Activated T-cell treated with anti-CD3 and anti-CD28 coated beads, Interleukin-2, amount 50 U/mL, for 4 hours (primary cell): ENCODE measurements at regions not wholly inside any gene's neighbourhood (a gene's known extent, or its start where the extent isn't known, plus 50 kb on each side); places are given as distances from the start of the nearest gene placed in this dataset.

ENCODE experiments used
- ATAC-seq, 2 donors: fragments of 200-7000 bp; cut with Tn5 transposase; one replicate each; pipeline ENCODE4 v1.10.0; 2021
- DNase-seq: peaks from one replicate; pipeline ENCODE4 v3.0.0-alpha.2; 2020
- H3K27me3 Mint-ChIP-seq: one replicate; pipeline ENCODE4 v1.8.0; 2021; ENCODE audit warnings: low read depth, mixed read lengths
- H3K36me3 Mint-ChIP-seq: one replicate; pipeline ENCODE4 v1.8.0; 2022; ENCODE audit warnings: mixed read lengths; ENCODE audit not compliant: insufficient read depth
- H3K4me1 Mint-ChIP-seq: one replicate; pipeline ENCODE4 v1.8.0; 2021; ENCODE audit warnings: low read depth, mixed read lengths
- H3K4me3 Mint-ChIP-seq: one replicate; pipeline ENCODE4 v1.8.0; 2021; ENCODE audit warnings: mild to moderate bottlenecking, moderate library complexity, mixed read lengths
- H3K9me3 Mint-ChIP-seq: one replicate; pipeline ENCODE4 v1.8.0; 2021; ENCODE audit warnings: mixed read lengths

DNA sequence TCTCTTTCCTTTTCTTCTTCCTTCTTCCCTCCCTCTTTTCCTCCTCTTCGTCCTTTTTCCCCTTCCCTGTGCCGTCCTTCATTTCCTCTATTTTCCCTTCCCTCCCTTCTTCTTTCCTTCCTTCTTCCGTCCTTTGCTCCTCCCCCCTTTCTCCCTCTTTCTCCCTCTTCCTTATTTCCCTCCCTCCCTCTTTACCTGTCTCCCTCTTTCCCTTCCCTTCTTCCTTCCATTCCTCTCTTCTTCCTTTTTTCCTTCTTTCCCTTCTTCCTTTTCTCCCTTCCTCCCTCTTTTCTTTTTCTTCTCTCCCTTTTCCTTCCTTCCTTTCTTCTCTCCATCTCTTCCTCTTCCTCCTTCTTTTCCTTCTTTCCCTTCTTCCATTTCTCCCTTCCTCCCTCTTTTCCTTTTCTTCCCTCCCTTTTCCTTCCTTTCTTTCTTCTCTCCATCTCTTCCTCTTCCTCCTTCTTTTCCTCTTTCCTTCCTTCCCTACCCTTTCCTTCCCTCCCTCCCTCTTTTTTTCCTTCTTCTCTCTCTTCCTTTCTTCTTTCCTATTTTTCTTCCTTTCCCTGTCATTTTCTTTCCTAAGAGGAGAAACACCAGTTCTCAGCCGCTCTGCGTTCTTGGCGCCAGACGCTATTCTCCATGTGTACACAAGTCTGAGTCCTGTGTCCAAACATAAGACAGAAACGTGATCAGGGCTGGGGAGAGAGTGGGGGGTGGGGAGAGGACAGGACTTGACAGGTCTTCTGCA lies 597.1 kb downstream of the MID1IP1 start:
- no peaks in the 10 kb centered on the region for H3K36me3 Mint-ChIP-seq
- no peak for ATAC-seq
- H3K4me1 Mint-ChIP-seq: peaks cover 7% of the 10 kb centered on the region
- H3K27me3 Mint-ChIP-seq: no peaks in the 10 kb centered on the region
- DNase-seq: no peak
- H3K9me3 Mint-ChIP-seq: no peaks in the 10 kb centered on the region
- H3K4me3 Mint-ChIP-seq: no peak overlapping the region

DNA sequence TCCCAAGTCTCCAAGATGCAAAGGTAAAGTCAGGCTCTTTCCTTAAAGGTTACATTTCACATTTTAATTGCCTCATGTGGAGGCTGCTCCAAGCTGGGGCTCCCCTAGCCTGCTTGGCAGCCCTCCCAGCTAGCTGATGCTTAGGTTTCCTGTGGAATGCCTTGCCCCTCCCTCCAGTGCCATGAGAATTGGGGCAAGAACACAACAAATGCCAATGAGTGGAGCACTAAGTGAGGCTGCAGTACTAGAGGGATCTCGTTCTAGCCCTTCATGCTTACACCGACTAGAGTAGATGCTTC lies 597.7 kb downstream of the MID1IP1 start:
- Mint-ChIP-seq H3K27me3 (no peaks in the 10 kb centered on the region), H3K4me3 (no peak overlapping the region), H3K4me1 (peaks cover 7% of the 10 kb centered on the region), H3K9me3 (no peaks in the 10 kb centered on the region), H3K36me3 (no peaks in the 10 kb centered on the region)
- DNase-seq: no peak
- ATAC-seq: no peak

DNA sequence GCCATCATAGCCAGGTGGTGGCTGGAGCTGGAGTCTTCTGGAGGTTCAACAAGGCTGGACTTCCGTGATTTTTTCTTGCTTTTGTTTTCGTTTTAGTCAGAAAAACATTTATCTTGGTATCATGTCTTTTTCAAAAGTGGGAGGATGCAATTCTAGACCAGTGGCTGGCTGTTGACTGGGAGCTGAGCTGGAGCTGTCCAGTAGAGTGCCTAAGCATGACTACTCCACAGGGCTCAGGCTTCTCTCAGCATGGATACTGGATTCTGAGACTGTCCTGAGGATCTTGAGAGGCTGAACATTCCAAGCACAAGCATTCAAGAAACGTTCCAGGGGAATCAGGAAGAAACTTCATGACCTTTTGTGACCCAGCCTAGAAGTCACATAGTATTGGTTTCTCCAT lies 598.1 kb downstream of the MID1IP1 start:
- DNase-seq (no peak), ATAC-seq (no peak)
- H3K36me3 Mint-ChIP-seq: no peaks in the 10 kb centered on the region
- no peaks in the 10 kb centered on the region for H3K27me3 Mint-ChIP-seq
- H3K4me1 Mint-ChIP-seq: peaks cover 7% of the 10 kb centered on the region
- no peak overlapping the region for H3K4me3 Mint-ChIP-seq
- H3K9me3 Mint-ChIP-seq: no peaks in the 10 kb centered on the region

DNA sequence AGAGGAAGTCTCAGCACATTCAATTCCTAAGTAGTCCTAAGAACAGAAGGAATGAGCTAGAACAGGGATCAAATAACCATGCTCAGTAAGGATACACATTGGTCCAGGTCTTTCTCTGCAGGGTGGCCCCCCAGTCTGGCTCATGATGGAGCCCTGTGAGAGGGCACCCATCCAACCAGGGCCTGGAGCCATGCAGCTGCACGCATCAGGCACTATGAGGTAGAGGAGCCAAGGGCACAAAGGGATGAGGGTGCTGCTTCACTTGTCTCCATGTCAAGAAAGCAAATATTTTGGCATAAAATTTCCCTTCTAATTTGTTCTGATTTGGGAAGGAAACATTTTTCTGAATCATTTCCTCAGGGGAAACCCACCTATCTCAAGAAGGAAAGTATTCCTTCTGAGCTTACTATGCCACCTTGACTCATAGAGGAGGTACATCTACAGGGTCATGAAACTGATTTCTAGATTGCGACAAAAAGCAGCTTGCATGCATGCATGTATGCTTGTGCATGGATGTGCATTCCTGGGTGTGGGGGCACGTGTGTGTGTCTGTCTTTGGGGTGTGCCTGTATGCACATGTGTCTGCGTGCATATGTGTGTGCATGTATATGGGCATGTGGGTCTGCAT lies 600.3 kb downstream of the MID1IP1 start:
- ATAC-seq (peak in 1 of 2 donors; percentile 37), DNase-seq (no peak)
- Mint-ChIP-seq H3K27me3 (no peaks in the 10 kb centered on the region), H3K4me1 (peaks cover 7% of the 10 kb centered on the region), H3K36me3 (no peaks in the 10 kb centered on the region), H3K4me3 (no peak overlapping the region), H3K9me3 (no peaks in the 10 kb centered on the region)

DNA sequence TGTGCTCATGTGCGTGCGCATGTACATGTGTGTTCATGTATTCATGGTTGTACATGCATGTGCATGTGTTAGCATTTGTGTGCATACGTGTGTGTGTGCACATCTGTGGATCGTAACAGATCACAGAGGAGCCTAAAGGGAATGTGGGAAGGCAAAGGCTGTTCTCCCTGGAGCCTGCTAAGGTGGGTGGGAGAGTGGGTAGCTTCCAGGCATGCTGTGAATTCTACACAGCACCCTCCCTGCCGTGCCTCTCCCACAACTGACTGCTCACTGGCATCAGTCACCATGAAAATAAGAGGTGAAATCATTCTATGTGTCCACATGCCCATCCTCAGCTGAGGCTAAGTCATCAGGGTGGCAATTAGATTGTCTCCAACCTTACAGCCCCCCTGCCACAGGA lies 600.9 kb downstream of the MID1IP1 start:
- no peak overlapping the region for H3K4me3 Mint-ChIP-seq
- no peaks in the 10 kb centered on the region for H3K27me3 Mint-ChIP-seq
- no peaks in the 10 kb centered on the region for H3K36me3 Mint-ChIP-seq
- DNase-seq: no peak
- no peaks in the 10 kb centered on the region for H3K9me3 Mint-ChIP-seq
- ATAC-seq: no peak
- H3K4me1 Mint-ChIP-seq: peaks cover 7% of the 10 kb centered on the region

DNA sequence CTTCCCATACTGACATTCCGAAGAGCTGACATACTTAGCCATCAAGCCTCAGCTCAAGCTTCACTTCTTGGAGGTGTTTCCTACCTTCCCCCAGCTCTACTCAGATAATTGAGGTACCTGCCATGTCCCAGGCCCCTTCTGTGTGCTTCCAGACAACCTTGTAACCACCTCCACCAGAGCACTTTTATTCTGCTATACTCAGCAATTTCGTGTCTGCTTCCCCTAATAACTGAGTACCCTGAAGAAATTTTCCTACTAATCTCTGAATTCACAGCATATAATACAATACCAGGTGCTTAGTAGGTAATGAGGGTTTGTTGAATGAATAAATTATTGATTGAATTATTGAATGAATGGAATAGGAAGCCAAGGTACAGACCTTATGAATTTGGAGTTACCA lies 605.5 kb downstream of the MID1IP1 start:
- ATAC-seq (no peak), DNase-seq (no peak)
- no peaks in the 10 kb centered on the region for H3K9me3 Mint-ChIP-seq
- no peaks in the 10 kb centered on the region for H3K27me3 Mint-ChIP-seq
- H3K36me3 Mint-ChIP-seq: no peaks in the 10 kb centered on the region
- no peak overlapping the region for H3K4me3 Mint-ChIP-seq
- H3K4me1 Mint-ChIP-seq: peaks cover 14% of the 10 kb centered on the region

DNA sequence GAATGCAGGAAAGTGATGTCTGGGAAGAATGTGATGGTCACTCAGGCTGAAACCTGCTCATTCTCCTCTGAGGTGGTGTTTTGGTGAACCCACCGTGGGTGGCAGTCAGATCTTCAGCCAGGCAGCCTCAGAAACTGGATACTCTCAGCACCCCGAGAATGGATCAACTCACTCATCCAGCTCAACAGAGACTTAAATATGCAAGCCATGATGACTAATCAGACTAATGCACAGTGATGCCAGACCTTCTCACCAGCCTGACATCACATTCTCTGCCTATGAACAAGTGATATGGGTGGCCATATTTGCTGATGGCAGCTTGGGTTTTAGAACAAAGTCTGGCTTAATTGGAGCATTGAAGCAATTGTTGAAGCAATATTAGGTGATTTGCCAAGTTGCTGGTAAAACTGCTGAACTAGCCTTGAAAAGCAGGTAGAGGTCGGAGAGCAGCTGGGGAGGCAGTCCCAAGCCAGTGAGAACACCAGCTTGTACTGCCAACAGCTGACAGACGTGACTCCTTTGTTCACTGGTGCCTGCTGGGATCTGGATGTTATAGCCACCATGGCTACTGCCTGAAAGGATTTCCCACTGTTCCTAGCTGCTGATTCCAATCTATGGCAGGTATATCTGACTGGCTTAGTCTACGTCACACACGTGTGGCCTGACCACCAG lies 608.1 kb downstream of the MID1IP1 start:
- ATAC-seq: peak in 1 of 2 donors; percentile 66
- no peak overlapping the region for H3K4me3 Mint-ChIP-seq
- no peaks in the 10 kb centered on the region for H3K9me3 Mint-ChIP-seq
- H3K27me3 Mint-ChIP-seq: no peaks in the 10 kb centered on the region
- H3K36me3 Mint-ChIP-seq: no peaks in the 10 kb centered on the region
- peaks cover 7% of the 10 kb centered on the region for H3K4me1 Mint-ChIP-seq
- no peak for DNase-seq

DNA sequence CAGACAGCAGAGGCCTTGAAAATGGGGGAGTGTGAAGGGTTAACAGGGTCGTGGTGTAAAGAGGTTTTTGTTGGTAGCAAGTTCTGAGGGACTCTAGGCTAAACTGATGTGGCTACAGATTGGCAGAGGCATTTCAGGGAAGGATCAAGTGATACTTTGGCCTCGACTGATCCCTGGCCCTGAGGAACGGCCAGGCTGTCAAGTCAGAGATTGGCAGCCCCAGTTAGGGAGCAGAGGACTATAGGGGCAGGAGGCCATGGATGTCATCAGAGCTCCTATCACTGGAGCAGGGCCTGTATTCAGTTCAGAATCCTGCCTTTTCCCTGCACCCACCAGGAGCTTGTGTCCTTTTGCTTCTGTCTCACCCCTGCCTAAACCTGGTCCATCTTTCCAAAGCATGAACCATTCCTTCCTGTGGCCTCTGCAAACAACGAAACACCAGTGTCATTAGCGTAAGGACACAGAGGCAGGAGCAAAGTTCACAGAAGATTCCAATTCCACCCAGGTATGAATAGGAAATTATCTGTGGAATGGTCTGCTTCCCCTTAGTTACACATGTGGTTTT lies 613.1 kb downstream of the MID1IP1 start:
- Mint-ChIP-seq H3K4me3 (no peak overlapping the region), H3K36me3 (no peaks in the 10 kb centered on the region)
- ATAC-seq: no peak

DNA sequence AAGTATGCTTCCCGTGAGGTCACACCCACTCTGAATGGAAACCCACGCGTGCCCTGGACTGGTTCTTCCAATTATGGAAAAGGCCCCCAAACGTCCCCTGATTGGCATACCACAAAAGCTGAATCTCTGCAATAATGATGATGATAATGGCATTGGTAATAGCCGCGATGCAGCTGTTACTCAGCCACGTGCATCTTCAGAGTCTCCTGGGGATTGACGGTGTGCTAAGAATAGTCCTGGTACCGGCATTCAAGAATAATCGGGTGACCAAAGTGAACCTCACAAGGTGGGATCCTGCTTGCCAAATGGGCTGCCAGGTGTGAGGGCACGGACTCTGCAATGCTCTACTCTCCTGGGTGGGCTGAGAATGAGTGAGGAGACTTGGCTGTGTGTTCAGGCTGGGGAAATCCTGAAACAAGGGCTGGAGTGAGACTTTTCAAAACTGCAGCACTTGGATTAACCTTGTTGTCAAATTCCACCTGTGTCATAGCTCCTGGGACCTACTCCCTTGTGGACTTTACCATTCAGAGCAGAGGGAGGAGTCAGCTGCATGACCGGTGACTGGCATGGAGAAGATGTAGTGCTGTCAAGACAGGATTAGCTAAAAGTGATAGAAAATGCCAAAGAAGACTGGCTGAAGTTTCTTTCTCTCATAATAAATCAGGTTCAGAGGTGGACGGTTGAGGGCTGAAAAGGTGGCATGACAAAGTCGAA lies 615.4 kb downstream of the MID1IP1 start:
- H3K4me1 Mint-ChIP-seq: peaks cover 19% of the 10 kb centered on the region
- DNase-seq (no peak), ATAC-seq (no peak)
- H3K27me3 Mint-ChIP-seq: no peaks in the 10 kb centered on the region
- H3K36me3 Mint-ChIP-seq: no peaks in the 10 kb centered on the region
- H3K4me3 Mint-ChIP-seq: no peak overlapping the region
- H3K9me3 Mint-ChIP-seq: no peaks in the 10 kb centered on the region

More for the DNA sequence above, 613.1 kb downstream of the MID1IP1 start:
- Mint-ChIP-seq H3K9me3 (no peaks in the 10 kb centered on the region), H3K27me3 (no peaks in the 10 kb centered on the region), H3K4me1 (peaks cover 18% of the 10 kb centered on the region)
- DNase-seq: no peak

DNA sequence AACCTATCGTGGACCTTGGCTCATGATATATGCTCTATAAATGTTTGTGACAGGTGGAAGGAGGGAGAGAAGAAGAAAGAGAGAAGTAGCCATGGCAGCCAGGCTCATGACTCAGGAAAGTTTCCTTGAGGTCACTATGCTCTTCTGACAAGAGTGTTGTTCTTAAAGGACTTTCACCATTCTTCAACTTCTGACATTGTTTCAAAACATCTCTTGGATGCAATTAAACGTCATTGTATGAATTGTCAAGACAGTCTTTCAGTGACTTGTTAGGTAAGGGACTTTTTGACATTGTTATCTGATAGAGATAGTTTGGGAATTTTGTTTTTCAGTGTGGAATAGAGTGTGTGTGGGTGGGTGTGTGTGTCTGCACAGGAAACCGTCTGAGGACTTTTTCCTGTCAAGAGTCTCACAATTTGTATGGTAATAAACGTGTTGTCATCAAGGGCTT lies 617.0 kb downstream of the MID1IP1 start:
- no peaks in the 10 kb centered on the region for H3K27me3 Mint-ChIP-seq
- DNase-seq: no peak
- no peak overlapping the region for H3K4me3 Mint-ChIP-seq
- ATAC-seq: peak in 1 of 2 donors; percentile 43
- no peaks in the 10 kb centered on the region for H3K36me3 Mint-ChIP-seq
- peaks cover 20% of the 10 kb centered on the region for H3K4me1 Mint-ChIP-seq
- H3K9me3 Mint-ChIP-seq: no peaks in the 10 kb centered on the region

DNA sequence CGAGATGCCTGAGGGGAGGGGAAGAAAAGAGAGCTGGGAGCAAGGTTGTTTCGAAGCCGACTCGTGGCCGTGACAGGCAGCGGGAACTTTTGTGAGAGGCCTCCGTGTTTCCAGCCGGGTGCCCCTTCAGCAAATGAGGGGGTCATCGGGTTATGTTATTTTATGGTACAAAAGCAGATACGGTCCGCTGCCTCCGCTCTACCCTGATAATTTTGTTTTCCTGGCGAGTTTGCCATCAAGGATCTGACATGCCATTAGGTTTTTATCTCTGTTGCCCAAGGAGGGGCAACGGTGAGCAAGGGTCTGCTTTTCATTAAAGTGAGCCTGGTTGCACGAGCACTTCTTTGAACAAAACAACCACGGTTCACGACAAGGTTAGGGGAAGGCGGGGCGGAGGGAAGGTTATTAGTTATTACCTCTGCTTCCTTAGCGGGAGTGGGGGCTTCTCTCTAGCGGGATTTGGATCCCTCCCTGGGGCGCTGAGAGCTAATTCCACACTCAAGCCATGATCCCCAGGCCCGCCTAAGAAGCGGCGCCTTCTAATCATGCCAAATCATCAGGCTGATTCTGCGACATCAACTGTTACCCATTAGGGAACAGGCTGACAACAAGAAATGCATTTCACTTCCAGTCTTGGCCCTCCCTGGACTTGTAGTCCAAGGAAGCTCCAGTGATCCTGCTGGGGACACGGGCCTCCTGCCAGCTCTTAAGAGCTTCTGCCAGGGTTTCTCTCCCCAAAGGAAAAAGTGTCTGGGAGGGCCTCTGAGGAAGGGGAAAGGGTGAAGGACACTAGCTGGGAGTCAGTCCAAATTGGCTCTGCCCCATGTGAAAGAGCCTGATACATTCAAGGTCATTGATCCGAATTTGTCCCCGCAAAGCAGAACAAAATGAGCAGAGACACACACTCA lies 617.7 kb downstream of the MID1IP1 start:
- no peak for ATAC-seq
- peaks cover 24% of the 10 kb centered on the region for H3K4me1 Mint-ChIP-seq
- DNase-seq: no peak
- no peak overlapping the region for H3K4me3 Mint-ChIP-seq
- H3K9me3 Mint-ChIP-seq: no peaks in the 10 kb centered on the region
- H3K36me3 Mint-ChIP-seq: no peaks in the 10 kb centered on the region
- H3K27me3 Mint-ChIP-seq: no peaks in the 10 kb centered on the region

DNA sequence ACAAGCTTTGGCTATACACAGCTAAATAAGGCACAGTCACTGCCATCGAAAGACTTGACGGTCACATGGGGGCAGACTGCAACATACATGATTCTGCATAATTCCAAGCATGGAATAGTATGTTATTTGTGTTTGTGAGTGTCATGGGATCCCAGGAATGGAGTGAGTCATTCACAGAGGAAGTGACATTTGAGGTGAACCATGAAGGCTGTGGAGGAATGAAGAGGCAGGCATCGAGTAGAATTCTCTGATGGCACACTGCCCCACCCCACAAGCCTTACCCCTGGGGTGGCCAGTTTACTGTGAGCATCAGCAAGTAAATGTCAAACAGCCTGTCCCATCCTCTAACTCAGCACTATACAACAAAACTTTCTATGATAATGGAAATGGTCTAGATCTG lies 619.7 kb downstream of the MID1IP1 start:
- no peak for DNase-seq
- Mint-ChIP-seq H3K4me3 (no peak overlapping the region), H3K4me1 (peaks cover 40% of the 10 kb centered on the region), H3K9me3 (no peaks in the 10 kb centered on the region), H3K36me3 (no peaks in the 10 kb centered on the region), H3K27me3 (no peaks in the 10 kb centered on the region)
- ATAC-seq: no peak

DNA sequence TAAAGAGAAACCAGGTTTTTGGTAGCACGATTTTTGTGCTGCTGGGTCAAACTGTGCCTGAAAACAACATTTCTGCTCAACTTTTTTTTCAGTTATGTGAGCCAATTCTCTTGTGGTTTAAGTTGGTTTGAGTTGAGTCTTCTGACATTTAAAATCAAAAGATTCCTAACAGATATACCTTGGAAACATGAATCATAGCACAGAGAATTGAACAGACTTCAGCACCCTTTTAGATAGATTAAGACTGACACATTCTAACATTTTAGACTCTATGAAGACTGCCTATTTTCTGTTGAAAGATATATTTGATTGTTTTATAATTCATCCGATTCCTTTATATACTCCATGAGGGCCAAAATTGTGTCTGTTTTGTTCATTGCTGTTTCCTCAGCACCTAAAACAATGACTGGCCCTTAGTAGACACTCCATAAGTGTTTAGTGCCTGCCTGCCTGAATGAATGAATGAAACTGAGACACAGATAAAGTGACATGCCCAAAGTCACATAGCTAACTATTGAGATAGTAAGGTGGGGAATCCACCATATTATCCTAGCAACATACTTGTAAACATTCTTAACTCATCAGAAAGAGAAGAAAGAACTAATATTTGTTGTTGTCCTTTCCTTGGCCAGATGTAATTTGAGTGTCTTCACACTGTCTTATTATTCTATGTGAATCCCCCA lies 624.0 kb downstream of the MID1IP1 start:
- Mint-ChIP-seq H3K4me1 (peaks cover 42% of the 10 kb centered on the region), H3K27me3 (no peaks in the 10 kb centered on the region), H3K9me3 (no peaks in the 10 kb centered on the region), H3K4me3 (no peak overlapping the region), H3K36me3 (no peaks in the 10 kb centered on the region)
- peak; percentile 56 to 65 for ATAC-seq
- DNase-seq: no peak
